Activated CD8-positive, alpha-beta T cell treated with anti-CD3 and anti-CD28 coated beads for 36 hours (primary cell): ENCODE measurements at regions not wholly inside any gene's neighbourhood (a gene's known extent, or its start where the extent isn't known, plus 50 kb on each side); places are given as distances from the start of the nearest gene placed in this dataset.

Source experiments
- ATAC-seq: fragments of 200-7000 bp; cut with Tn5 transposase; one replicate; pipeline ENCODE4 v1.10.0; 2021; ENCODE audit warnings: mild to moderate bottlenecking, moderate library complexity
- CTCF ChIA-PET: fragments of 350-600 bp; sonication (Branson Sonifier 250); formaldehyde crosslinking; loops from one replicate; lab custom pipeline; 2021; ENCODE audit warnings: antibody characterized with exemption; lab: Charles Lee
- POLR2A ChIA-PET: fragments of 350-600 bp; sonication (Branson Sonifier 250); formaldehyde crosslinking; loops from one replicate; lab custom pipeline; 2021; ENCODE audit warnings: antibody characterized with exemption; lab: Charles Lee
- DNase-seq: peaks from one replicate; pipeline ENCODE4 v3.0.0-alpha.2; 2020
- H3K27ac Mint-ChIP-seq: one replicate; pipeline ENCODE4 v1.8.0; 2021; ENCODE audit warnings: mild to moderate bottlenecking, mixed read lengths
- H3K27me3 Mint-ChIP-seq: one replicate; pipeline ENCODE4 v1.8.0; 2021; ENCODE audit warnings: mixed read lengths
- H3K36me3 Mint-ChIP-seq: one replicate; pipeline ENCODE4 v1.8.0; 2021; ENCODE audit warnings: low read depth, mixed read lengths
- H3K4me1 Mint-ChIP-seq: one replicate; pipeline ENCODE4 v1.8.0; 2021; ENCODE audit warnings: low read depth, mixed read lengths
- H3K4me3 Mint-ChIP-seq: one replicate; pipeline ENCODE4 v1.8.0; 2021; ENCODE audit warnings: mild to moderate bottlenecking, moderate library complexity, mixed read lengths
- H3K9me3 Mint-ChIP-seq: one replicate; pipeline ENCODE4 v1.8.0; 2021; ENCODE audit warnings: mixed read lengths
- CTCF ChIP-seq: fragments of 200-600 bp; IDR thresholded peaks from one replicate; pipeline ENCODE4 v1.8.0; 2022; ENCODE audit warnings: antibody characterized with exemption, mild to moderate bottlenecking
- intact Hi-C: fragments of 100-400 bp; cut with micrococcal nuclease; formaldehyde crosslinking; loops from one replicate; pipeline ENCODE4 v1.10.0; 2022

GRCh38 chr6:15997586-15998388 is 131.1 kb upstream of the MYLIP start:
- Mint-ChIP-seq H3K36me3 (no peaks in the 10 kb centered on the region), H3K4me1 (peaks cover 7% of the 10 kb centered on the region), H3K27me3 (no peaks in the 10 kb centered on the region), H3K27ac (no peak overlapping the region), H3K9me3 (no peaks in the 10 kb centered on the region), H3K4me3 (no peak overlapping the region)
- DNase-seq (no peak), ATAC-seq (no peak)
- intact Hi-C loops = no loop called here
- TF ChIP-seq CTCF = no peak
- ChIA-PET CTCF (no interaction called here), POLR2A (no interaction called here)

- H3K9me3 Mint-ChIP-seq = no peaks in the 10 kb centered on the region
- H3K27me3 Mint-ChIP-seq = no peaks in the 10 kb centered on the region
- ATAC-seq (no peak), DNase-seq (no peak)
- ChIA-PET CTCF (interaction anchor here (1.7 kb wide), 1 partner anchor 210 kb away, joined by 5 read pairs; no protein-coding TSS in a partner anchor), POLR2A (no interaction called here)
- H3K36me3 Mint-ChIP-seq = no peaks in the 10 kb centered on the region
- intact Hi-C loops = no loop called here
- no peak overlapping the region for H3K27ac Mint-ChIP-seq
- no peak overlapping the region for H3K4me3 Mint-ChIP-seq
- H3K4me1 Mint-ChIP-seq = peaks cover 7% of the 10 kb centered on the region
- TF ChIP-seq CTCF = no peak
Measured at GRCh38 chr6:15996030-15996429, 132.9 kb upstream of the MYLIP start.

- H3K4me1 Mint-ChIP-seq = peaks cover 7% of the 10 kb centered on the region
- intact Hi-C loops = no loop called here
- CTCF ChIA-PET = interaction anchor here (1.7 kb wide), 1 partner anchor 210 kb away, joined by 5 read pairs; no protein-coding TSS in a partner anchor
- H3K27me3 Mint-ChIP-seq = no peaks in the 10 kb centered on the region
- H3K4me3 Mint-ChIP-seq = no peak overlapping the region
- TF ChIP-seq CTCF = no peak
- no peak for ATAC-seq
- POLR2A ChIA-PET = no interaction called here
- DNase-seq = no peak
- H3K36me3 Mint-ChIP-seq = no peaks in the 10 kb centered on the region
- H3K9me3 Mint-ChIP-seq = no peaks in the 10 kb centered on the region
- H3K27ac Mint-ChIP-seq = no peak overlapping the region
Measured at GRCh38 chr6:15995493-15995892, 133.4 kb upstream of the MYLIP start.

- H3K4me3 Mint-ChIP-seq = no peak overlapping the region
- ChIA-PET POLR2A (no interaction called here), CTCF (interaction anchor here (1.7 kb wide), 1 partner anchor 211 kb away, joined by 5 read pairs; no protein-coding TSS in a partner anchor)
- H3K27ac Mint-ChIP-seq = no peak overlapping the region
- no peak for TF ChIP-seq CTCF
- no peaks in the 10 kb centered on the region for H3K36me3 Mint-ChIP-seq
- ATAC-seq (no peak), DNase-seq (no peak)
- no peaks in the 10 kb centered on the region for H3K27me3 Mint-ChIP-seq
- intact Hi-C loops = no loop called here
- H3K9me3 Mint-ChIP-seq = no peaks in the 10 kb centered on the region
- H3K4me1 Mint-ChIP-seq = peaks cover 10% of the 10 kb centered on the region
Measured at GRCh38 chr6:15994814-15995459, 133.9 kb upstream of the MYLIP start.

GRCh38 chr6:15993716-15994228 is 135.1 kb upstream of the MYLIP start:
- TF ChIP-seq CTCF = no peak
- Mint-ChIP-seq H3K27ac (no peak overlapping the region), H3K36me3 (no peaks in the 10 kb centered on the region), H3K4me3 (no peak overlapping the region), H3K4me1 (peaks cover 17% of the 10 kb centered on the region), H3K27me3 (no peaks in the 10 kb centered on the region), H3K9me3 (no peaks in the 10 kb centered on the region)
- DNase-seq (no peak), ATAC-seq (no peak)
- intact Hi-C loops = no loop called here
- POLR2A ChIA-PET = interaction anchor here (0.5 kb wide), 1 partner anchor 67 kb away, joined by 5 read pairs; no protein-coding TSS in a partner anchor
- CTCF ChIA-PET = interaction anchor here (0.6 kb wide), 1 partner anchor 179 kb away, joined by 3 read pairs; no protein-coding TSS in a partner anchor
